Right atrium auricular region (tissue), 2 donors: ENCODE measurements at regions not wholly inside any gene's neighbourhood (a gene's known extent, or its start where the extent isn't known, plus 50 kb on each side); places are given as distances from the start of the nearest gene placed in this dataset.

Experiments used
- DNase-seq: peaks from one replicate; pipeline ENCODE4 v3.0.0-alpha.2; 2019; ENCODE audit warnings: low spot score
- H3K27ac ChIP-seq, 2 donors: fragments of 200-600 bp; sonication (generic); 1 replicate in 1 of 2; 2 replicates in 1 of 2; pipeline ENCODE4 v1.5.1; 2016 to 2019
- H3K27me3 ChIP-seq, 2 donors: fragments of 200-600 bp; sonication (generic); one replicate each; pipeline versions ENCODE4 v1.5.1 to v1.6.0; 2017 to 2019
- H3K36me3 ChIP-seq: fragments of 200-600 bp; sonication (generic); one replicate; pipeline ENCODE4 v1.5.1; 2016
- H3K4me1 ChIP-seq, 2 donors: fragments of 200-600 bp; sonication (generic); one replicate each; pipeline versions ENCODE4 v1.5.1 to v1.6.0; 2017 to 2019
- H3K4me3 ChIP-seq, 2 donors: fragments of 200-600 bp; sonication (generic); 1 replicate in 1 of 2; 2 replicates in 1 of 2; pipeline ENCODE4 v1.5.1; 2017 to 2019; ENCODE audit warnings: mild to moderate bottlenecking in 1 of 2, moderate library complexity in 1 of 2
- H3K9me3 ChIP-seq, 2 donors: fragments of 200-600 bp; sonication (generic); one replicate each; pipeline ENCODE4 v1.5.1; 2019
- CTCF ChIP-seq, 2 donors: fragments of 200-600 bp; sonication (generic); IDR thresholded peaks; one replicate each; pipeline ENCODE4 v1.5.1; 2019; ENCODE audit warnings: antibody characterized with exemption in 2 of 2

GRCh38 chr5:160935776-160936175 lies 83.8 kb upstream of the ATP10B start:
- Histone ChIP-seq H3K36me3 (no peaks in the 10 kb centered on the region), H3K27ac (no peak overlapping the region), H3K4me3 (no peak overlapping the region), H3K27me3 (no peaks in the 10 kb centered on the region), H3K9me3 (no peaks in the 10 kb centered on the region), H3K4me1 (no peaks in the 10 kb centered on the region)
- DNase-seq = no peak
- TF ChIP-seq CTCF (IDR thresholded peaks at IDR 0.05) = no peak

DNA sequence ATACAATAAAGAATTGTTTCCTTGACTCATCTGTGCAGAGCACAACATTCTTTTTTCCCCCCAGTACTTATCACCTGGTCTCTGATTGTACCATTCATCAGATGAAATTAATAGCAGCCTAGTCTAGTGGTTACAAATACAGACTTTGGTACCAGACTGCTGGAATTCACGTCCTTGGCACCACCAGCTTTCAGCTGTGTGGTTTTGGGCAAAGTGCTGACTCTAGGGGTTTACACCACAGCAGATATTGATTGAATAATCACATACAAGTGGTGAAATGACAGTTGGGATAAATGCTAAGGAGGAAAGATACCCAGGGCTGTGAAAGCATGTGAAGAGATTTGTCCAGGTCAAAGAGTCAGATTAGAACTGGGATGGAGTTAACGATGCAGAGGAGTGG lies 79.3 kb upstream of the ATP10B start:
- Histone ChIP-seq H3K36me3 (no peaks in the 10 kb centered on the region), H3K27me3 (no peaks in the 10 kb centered on the region), H3K4me3 (no peak overlapping the region), H3K4me1 (no peaks in the 10 kb centered on the region), H3K9me3 (no peaks in the 10 kb centered on the region), H3K27ac (no peak overlapping the region)
- DNase-seq = no peak
- TF ChIP-seq CTCF (IDR thresholded peaks at IDR 0.05) = no peak

GRCh38 chr5:160930406-160930805 lies 78.4 kb upstream of the ATP10B start:
- Histone ChIP-seq H3K27ac (no peak overlapping the region), H3K36me3 (no peaks in the 10 kb centered on the region), H3K4me1 (no peaks in the 10 kb centered on the region), H3K9me3 (no peaks in the 10 kb centered on the region), H3K4me3 (no peak overlapping the region), H3K27me3 (no peaks in the 10 kb centered on the region)
- no peak for TF ChIP-seq CTCF (IDR thresholded peaks at IDR 0.05)
- no peak for DNase-seq

DNA sequence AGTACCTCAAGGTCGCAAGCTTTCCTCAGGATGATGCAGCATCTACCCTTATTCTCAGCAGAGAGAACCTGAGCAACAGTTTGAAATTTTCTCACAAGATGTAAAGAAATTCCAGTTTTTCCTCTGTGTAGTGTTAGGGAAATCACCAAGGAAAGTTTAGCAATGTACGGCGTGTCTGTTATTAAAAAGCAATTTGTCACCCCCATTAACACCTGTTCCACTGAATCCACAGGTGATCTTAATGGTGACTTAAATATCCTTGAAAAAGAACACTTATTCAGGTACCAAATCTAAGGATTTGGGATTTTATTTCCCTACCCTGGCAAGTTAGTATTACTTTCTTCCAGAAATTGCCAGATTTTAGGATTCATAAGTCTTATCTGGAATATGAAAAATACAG lies 77.9 kb upstream of the ATP10B start:
- H3K4me1 ChIP-seq = no peaks in the 10 kb centered on the region
- TF ChIP-seq CTCF (IDR thresholded peaks at IDR 0.05) = no peak
- no peaks in the 10 kb centered on the region for H3K27me3 ChIP-seq
- no peak overlapping the region for H3K27ac ChIP-seq
- no peaks in the 10 kb centered on the region for H3K36me3 ChIP-seq
- no peak overlapping the region for H3K4me3 ChIP-seq
- no peak for DNase-seq
- H3K9me3 ChIP-seq = no peaks in the 10 kb centered on the region

DNA sequence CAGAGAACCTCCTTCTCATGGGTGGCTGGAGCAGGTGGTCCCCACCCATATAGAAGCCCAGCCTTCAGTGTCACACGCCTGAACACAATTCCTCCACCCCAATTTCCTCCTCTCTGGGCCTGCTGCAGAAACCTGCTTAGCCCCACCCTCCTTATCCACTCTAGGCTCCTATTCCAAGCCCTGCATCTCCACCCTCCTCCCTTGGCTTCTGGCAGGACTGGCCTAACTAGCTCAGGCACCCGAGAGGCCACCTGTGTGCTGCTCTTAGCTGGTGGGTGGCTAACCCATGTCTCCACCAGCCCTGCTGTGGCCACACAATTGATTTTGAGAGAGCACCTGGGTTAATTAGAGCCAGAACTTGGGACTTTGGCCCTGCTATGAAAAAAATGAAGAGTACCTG lies 77.3 kb upstream of the ATP10B start:
- no peaks in the 10 kb centered on the region for H3K9me3 ChIP-seq
- H3K27ac ChIP-seq = no peak overlapping the region
- no peaks in the 10 kb centered on the region for H3K36me3 ChIP-seq
- TF ChIP-seq CTCF (IDR thresholded peaks at IDR 0.05) = no peak
- H3K4me1 ChIP-seq = no peaks in the 10 kb centered on the region
- no peaks in the 10 kb centered on the region for H3K27me3 ChIP-seq
- DNase-seq = no peak
- no peak overlapping the region for H3K4me3 ChIP-seq

DNA sequence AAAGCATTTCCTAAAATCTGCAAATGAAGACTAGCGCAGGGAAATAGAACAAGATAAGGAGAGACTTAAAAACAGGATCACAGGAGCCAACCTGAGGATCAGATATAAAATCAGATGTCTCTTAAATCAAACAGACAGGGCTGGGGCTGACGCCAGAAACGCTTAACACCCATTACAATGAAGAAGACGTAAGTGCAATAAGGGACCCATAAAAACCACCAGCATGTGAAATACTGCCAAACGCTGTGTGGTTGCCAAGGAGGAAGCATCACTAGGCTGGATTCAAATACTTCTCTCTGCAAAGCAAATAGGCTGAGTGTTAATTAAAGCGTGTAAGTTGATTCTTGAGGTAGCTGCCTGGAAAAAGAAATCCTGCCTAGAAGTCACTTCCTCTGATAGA lies 74.4 kb upstream of the ATP10B start:
- Histone ChIP-seq H3K4me3 (no peak overlapping the region), H3K9me3 (no peaks in the 10 kb centered on the region), H3K27ac (no peak overlapping the region), H3K36me3 (no peaks in the 10 kb centered on the region), H3K4me1 (no peaks in the 10 kb centered on the region), H3K27me3 (no peaks in the 10 kb centered on the region)
- DNase-seq = no peak
- TF ChIP-seq CTCF (IDR thresholded peaks at IDR 0.05) = no peak
